Right hindlimb (tissue), 1 donor: ENCODE measurements at regions not wholly inside any gene's neighbourhood (a gene's known extent, or its start where the extent isn't known, plus 50 kb on each side); places are given as distances from the start of the nearest gene placed in this dataset.
"Not testable (repeated sequence)": the region's sequence is repeated elsewhere in the genome, so short reads cannot be mapped to it uniquely, and the experiment has no call there.

Source experiments
- DNase-seq: peaks from one replicate; pipeline ENCODE4 v3.0.0-alpha.2; 2018

DNA sequence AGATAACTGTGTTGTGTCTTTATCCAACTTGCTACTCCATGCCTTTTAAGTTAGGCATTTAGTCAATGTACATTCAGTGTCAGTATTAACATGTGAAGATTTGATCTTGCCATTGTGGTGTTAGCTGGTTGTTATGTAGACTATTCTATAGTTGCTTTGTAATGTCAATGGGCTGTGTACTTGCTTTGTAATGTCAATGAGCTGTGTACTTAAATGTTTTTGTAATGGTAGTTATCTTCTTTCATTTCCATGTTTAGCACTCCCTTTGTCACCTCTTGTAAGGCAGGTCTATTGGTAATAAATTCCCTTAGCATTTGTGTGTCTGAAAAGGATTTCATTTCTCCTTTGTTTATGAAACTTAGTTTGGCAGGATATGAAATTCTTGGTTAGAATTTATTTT lies 53.4 kb downstream of the MC4R start:
- DNase-seq: no peak

DNA sequence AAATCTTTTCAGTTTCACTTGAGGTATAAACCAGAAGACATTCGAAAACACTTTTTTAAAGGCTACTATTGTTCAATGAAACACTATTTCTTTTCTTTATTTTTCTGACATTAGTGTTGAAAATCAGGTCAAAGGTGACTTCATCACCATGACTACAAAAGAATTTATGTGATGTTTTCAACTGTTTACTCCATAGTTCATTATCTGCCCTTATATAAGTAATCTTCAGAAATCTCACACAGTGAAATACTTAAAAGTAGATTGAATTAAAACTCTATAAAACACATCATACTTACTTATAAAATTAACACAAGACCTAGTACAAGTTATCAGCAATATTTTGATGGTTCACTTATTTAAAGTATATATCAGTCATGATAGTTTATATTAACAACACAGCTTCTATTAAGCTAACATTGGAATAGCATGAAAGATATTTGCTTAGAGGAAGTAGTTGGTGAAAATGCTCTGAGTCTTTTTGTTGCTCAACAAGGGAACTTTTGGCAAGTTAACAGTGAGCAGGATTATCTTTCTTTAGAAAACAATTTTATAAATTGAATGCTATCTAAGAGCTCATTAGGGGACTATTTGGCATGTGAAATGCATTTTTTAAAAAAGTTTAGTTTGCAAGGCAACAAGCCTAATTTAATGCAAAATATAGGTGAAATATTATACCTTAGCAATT lies 60.8 kb downstream of the MC4R start:
- no peak for DNase-seq

DNA sequence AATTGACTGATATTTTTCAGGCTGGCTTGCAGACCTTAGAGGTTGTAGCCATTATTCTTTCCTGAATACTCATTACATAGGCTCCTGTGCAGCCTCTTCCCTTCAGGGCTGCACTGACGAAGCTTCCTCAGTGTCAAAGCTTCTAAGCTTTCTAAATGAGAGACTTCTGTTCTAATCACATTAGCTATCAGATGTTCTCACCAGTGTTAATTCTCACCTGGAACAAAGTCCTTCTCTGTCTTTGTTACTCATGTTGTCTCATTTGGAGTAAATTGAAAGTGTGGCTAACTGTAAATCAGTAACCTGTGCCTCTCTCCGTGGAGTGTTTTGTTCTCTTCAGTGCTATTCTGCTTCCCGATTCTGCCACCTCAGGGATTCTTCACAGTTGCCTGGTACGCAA lies 76.9 kb downstream of the MC4R start:
- DNase-seq: no peak

- DNase-seq: no peak
Observed at GRCh38 chr18:60292186-60292585, 80.4 kb downstream of the MC4R start.

GRCh38 chr18:60279391-60279790 lies 93.2 kb downstream of the MC4R start:
- no peak for DNase-seq

- DNase-seq: no peak
Observed at GRCh38 chr18:60277855-60278480, 94.6 kb downstream of the MC4R start.

DNA sequence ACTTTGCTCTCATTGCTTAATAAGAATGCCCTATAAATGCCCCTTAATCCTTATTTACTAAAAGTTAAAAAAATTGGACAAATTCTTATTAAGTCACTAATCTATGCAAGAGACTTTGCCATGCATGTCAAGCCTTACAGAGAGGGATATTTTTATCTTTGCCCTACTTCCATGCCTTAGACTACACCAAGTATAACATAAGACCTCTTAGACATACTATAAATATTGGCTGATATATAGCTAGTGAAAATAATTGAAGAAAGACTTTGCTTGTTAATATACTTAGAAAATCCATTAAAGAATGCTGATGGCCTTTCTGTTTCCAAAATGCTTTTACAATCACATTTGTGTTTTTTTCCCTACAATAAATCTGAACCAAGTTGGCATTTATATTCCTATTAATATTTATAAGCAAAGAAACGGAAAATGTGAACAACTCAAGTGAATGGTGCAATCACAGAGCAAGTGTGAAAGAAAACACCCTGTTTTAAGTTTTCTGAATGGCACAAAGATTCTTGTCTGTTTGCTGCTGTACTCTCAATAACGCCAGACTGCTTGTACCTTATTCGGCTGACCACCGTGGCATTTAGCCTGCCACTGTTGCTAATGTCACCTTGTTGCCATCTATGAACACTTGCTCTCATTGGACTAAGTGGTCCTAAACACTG lies 105.0 kb downstream of the MC4R start:
- DNase-seq: no peak

- no peak for DNase-seq
Observed at GRCh38 chr18:60266558-60266957, 106.0 kb downstream of the MC4R start.

GRCh38 chr18:60259052-60259681 lies 113.4 kb downstream of the MC4R start:
- DNase-seq: no peak

DNA sequence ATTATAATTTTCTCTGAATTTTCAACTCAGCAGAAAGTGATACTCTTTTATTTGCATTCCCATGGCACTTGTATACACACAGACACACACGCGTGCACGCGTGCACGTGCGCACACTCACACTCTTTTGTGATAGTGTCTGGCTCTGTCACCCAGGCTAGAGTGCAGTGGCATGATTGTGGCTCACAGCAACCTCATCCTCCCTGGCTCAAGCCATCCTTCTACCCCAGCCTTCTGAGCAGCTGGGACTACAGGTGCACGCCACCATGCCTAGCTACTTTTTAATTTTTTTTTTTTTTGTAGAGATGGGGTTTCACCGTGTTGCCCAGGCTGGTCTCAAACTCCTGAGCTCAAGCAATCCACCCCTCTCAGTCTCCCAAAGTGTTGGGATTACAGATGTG lies 123.2 kb downstream of the MC4R start:
- DNase-seq: no peak

DNA sequence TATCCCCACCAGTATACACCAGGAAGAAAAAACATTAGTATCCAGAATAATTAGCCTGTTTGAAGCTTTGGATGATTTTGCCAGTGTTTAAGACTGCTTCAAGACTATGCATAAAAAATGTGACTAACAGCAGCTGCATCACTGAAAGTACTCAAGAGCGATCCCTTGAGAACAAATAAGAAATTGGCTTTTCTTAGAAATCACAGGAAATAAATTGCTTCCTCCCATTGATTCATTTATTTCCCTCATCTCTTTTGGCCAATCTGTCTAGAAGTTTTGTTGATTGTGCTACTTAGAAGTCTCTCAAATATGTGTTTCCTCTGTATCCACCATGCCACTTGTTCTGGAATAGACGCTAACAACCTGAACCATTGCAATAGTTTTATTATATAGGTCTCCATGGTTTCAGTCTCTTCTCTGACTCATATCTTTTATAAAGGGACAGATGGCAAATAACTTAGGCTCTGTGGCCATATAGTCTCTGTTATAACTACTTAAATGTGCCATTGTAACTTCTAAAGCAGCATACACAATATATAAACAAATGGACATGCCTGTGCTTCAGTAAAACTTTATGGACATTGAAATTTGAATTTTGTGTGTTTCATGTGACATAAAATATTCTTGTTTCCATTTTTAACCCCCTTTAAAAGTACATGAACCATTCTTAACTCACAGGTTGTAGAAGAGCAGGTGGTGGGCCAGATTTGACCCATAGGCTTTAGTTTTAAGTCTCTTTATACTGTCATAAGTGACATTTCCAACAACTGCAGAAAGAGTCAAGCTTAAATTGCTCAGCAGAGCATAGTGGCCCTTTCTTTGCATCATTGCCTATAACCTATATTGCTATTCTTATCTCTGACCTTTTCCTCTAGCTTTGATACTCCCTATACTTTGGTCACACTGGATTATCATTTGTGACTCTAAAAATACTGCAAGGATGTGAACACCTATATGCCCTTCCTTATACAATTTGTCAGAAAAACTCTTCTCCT lies 123.9 kb downstream of the MC4R start:
- DNase-seq: no peak

DNA sequence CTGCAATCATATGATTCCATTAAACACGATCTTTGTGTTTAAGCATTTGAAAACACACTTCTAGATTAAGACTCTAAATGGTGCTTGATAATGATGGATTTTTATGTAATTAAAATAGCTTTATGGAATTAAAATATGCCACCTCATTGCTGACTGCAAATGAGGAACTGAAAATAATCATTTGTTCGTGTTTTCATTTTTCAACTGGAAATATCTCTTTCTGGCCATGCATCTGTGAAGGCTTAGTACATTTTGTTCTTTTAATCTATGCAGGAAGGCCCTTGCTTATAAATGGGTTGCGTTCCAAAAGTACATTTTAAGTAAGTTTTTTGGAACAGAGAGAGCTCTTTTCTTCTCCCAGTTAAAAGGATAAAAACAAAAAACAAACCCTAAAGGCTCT lies 125.5 kb downstream of the MC4R start:
- DNase-seq: no peak

GRCh38 chr18:60246606-60247005 lies 126.0 kb downstream of the MC4R start:
- DNase-seq: no peak

GRCh38 chr18:60245096-60245495 lies 127.5 kb downstream of the MC4R start:
- DNase-seq: no peak

GRCh38 chr18:60239024-60239710 lies 133.4 kb downstream of the MC4R start:
- DNase-seq: not testable (repeated sequence)

GRCh38 chr18:60235164-60235563 lies 137.4 kb downstream of the MC4R start:
- no peak for DNase-seq

GRCh38 chr18:60232541-60232940 lies 140.0 kb downstream of the MC4R start:
- no peak for DNase-seq

DNA sequence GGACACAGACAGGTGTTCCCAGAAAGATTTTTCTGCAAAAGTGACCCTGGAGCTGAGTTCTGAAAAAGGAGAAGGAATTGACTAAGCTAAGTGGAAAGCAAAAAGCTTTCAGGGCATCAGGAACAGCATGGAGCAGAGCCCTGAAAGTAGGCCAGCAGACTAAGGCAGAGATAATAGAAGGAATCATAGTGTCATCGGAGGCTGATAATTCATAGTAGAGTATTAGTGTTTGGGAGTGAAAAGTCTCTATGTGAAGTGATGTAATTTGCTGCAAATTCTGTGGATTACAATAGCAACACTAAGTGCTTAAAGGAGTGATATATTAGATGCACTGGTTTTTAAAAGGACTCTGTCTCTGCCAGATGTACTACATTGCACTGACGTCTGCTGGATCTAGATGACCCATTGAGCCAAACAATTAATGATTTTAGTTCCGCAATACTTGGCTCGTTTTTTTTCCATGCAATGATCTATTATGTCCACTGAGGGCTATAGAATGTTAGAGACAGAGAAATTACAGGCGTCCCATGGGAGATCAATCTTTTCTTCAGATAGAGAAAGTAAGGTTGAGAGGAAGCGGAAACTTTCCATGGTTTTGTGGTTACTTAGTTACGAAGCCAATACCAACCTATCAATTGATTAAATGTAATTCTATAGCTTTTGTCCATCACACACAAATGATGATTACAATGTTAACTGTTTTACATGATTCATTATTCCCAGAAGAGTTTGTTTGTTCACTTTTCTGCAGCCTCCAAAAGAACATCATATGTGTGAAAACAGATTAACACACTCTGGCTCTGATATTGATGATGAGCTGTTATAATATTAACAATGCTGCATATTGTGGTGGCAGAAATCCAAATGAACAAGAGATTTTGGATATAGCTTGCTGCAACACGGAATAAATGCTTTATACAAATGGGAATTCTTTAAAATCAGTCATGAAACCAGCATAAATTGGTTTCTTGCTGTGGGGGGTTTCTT lies 143.7 kb downstream of the MC4R start:
- no peak for DNase-seq

DNA sequence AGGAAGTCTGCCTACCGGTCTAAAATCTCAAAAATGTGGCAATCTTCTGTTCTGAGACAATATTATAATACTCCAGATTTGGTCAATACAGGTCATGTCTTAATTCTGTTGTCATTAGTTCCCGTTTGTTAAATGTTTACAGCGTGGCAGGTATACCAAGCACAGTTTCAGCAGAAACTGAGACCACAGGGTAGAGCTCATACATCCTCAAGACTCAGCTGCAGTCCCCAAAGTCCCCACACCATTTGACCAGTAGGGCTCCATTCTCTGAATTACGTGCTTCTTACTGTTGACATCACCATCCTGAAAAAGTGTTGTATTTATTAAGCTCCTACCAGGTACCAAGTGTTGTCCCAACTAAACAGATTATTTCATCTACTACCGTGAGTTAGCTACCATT lies 157.1 kb downstream of the MC4R start:
- no peak for DNase-seq

DNA sequence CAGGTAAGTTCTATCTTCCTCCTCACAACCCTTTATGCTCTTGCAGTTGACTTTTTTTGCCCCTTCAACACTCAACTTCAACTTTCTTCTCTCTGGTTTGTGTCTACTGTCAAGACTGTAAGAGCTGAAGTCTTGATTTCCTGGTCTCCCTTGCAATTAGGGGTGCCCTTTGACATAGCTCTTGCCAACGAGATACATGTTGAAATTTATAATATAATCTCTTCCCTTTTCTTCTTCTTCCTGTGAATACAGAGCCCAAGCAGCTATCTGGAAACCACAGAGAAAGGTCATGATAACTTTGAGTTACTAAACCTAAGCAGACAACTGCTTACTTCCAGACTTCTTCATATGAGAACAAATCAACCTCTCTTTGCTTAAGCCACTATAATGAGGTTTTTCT lies 163.5 kb downstream of the MC4R start:
- DNase-seq: no peak

GRCh38 chr18:60202708-60203107 lies 169.9 kb downstream of the MC4R start:
- no peak for DNase-seq
